ENCODE measurements at regions not wholly inside any gene's neighbourhood (a gene's known extent, or its start where the extent isn't known, plus 50 kb on each side); places are given as distances from the start of the nearest gene placed in this dataset.

DNA sequence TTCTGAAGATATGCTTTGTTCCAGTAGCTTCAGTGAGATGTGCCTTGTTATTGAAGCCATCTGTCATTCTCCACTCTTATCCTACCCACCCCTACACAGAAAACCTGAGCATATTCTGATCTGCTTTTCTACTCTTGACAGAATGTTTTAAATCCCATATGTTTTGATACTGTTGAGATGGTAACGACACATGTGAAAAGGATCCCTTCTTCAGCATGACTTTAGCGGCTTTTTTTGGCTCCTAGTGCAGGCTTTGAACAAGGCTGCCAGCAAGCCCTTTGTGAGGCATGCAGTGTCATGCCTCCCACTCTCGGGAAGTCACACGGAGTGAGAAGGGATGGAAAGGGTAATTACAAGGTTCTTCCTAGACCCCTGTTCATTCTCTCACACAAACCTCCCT, 228.8 kb upstream of the RGS6 start:
- H3K9me3 Mint-ChIP-seq = no peaks in the 10 kb centered on the region
- H3K27me3 ChIP-seq (ENCODE audit: control insufficient read depth, insufficient read depth, low read length) = no peaks in the 10 kb centered on the region
- H3K4me3 Mint-ChIP-seq = no peak overlapping the region
- peaks cover 19% of the 10 kb centered on the region for H3K36me3 ChIP-seq (ENCODE audit: control insufficient read depth, insufficient read depth, low read length)
- ATAC-seq = no peak
- DNase-seq = no peak
- WGBS (ENCODE audit: insufficient coverage) = 100% methylated on average over 3 of the region's 4 CpGs
- no peaks in the 10 kb centered on the region for H3K4me1 ChIP-seq (ENCODE audit: control insufficient read depth, insufficient read depth, low read length)
- intact Hi-C loops (cut with micrococcal nuclease) = no loop called here
- no peaks in the 10 kb centered on the region for H3K9me3 ChIP-seq (ENCODE audit: control insufficient read depth, insufficient read depth, low read length)
- no peaks in the 10 kb centered on the region for H3K27me3 Mint-ChIP-seq (ENCODE audit: low read depth in 2 of 2)
- no peaks in the 10 kb centered on the region for H3K4me1 Mint-ChIP-seq
- TF ChIP-seq, protein P1, sequence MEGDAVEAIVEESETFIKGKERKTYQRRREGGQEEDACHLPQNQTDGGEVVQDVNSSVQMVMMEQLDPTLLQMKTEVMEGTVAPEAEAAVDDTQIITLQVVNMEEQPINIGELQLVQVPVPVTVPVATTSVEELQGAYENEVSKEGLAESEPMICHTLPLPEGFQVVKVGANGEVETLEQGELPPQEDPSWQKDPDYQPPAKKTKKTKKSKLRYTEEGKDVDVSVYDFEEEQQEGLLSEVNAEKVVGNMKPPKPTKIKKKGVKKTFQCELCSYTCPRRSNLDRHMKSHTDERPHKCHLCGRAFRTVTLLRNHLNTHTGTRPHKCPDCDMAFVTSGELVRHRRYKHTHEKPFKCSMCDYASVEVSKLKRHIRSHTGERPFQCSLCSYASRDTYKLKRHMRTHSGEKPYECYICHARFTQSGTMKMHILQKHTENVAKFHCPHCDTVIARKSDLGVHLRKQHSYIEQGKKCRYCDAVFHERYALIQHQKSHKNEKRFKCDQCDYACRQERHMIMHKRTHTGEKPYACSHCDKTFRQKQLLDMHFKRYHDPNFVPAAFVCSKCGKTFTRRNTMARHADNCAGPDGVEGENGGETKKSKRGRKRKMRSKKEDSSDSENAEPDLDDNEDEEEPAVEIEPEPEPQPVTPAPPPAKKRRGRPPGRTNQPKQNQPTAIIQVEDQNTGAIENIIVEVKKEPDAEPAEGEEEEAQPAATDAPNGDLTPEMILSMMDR (IDR thresholded peaks at IDR 0.05) = no peak
- no peak overlapping the region for H3K4me3 ChIP-seq (ENCODE audit: low read length)
- no peaks in the 10 kb centered on the region for H3K36me3 Mint-ChIP-seq
- H3K27ac ChIP-seq (ENCODE audit: low read length) = no peak overlapping the region
- H3K27ac Mint-ChIP-seq = no peak overlapping the region

- intact Hi-C loops (cut with micrococcal nuclease) = no loop called here
- 100% methylated on average over 1 of the region's 1 CpG for WGBS (ENCODE audit: insufficient coverage)
- H3K4me1 ChIP-seq (ENCODE audit: control insufficient read depth, insufficient read depth, low read length) = no peaks in the 10 kb centered on the region
Observed at GRCh38 chr14:71704210-71704609, 228.0 kb upstream of the RGS6 start.

GRCh38 chr14:71705460-71705859, 226.8 kb upstream of the RGS6 start:
- H3K27ac Mint-ChIP-seq = no peak overlapping the region
- H3K36me3 ChIP-seq (ENCODE audit: control insufficient read depth, insufficient read depth, low read length) = peaks cover 22% of the 10 kb centered on the region
- H3K4me3 ChIP-seq (ENCODE audit: low read length) = no peak overlapping the region
- ATAC-seq (no peak), DNase-seq (no peak)
- H3K4me3 Mint-ChIP-seq = no peak overlapping the region
- intact Hi-C loops (cut with micrococcal nuclease) = no loop called here
- WGBS (ENCODE audit: insufficient coverage) = 79% methylated on average over 2 of the region's 4 CpGs
- no peaks in the 10 kb centered on the region for H3K27me3 Mint-ChIP-seq (ENCODE audit: low read depth in 2 of 2)
- no peaks in the 10 kb centered on the region for H3K36me3 Mint-ChIP-seq
- H3K4me1 ChIP-seq (ENCODE audit: control insufficient read depth, insufficient read depth, low read length) = no peaks in the 10 kb centered on the region
- H3K27me3 ChIP-seq (ENCODE audit: control insufficient read depth, insufficient read depth, low read length) = no peaks in the 10 kb centered on the region
- no peaks in the 10 kb centered on the region for H3K9me3 ChIP-seq (ENCODE audit: control insufficient read depth, insufficient read depth, low read length)
- no peaks in the 10 kb centered on the region for H3K4me1 Mint-ChIP-seq
- TF ChIP-seq, protein P1 (IDR thresholded peaks at IDR 0.05) = no peak
- H3K9me3 Mint-ChIP-seq = no peaks in the 10 kb centered on the region
- H3K27ac ChIP-seq (ENCODE audit: low read length) = no peak overlapping the region

More at GRCh38 chr14:71704210-71704609, 228.0 kb upstream of the RGS6 start:
- Mint-ChIP-seq H3K27me3 (ENCODE audit: low read depth in 2 of 2) (no peaks in the 10 kb centered on the region), H3K9me3 (no peaks in the 10 kb centered on the region), H3K4me1 (no peaks in the 10 kb centered on the region), H3K4me3 (no peak overlapping the region), H3K36me3 (no peaks in the 10 kb centered on the region), H3K27ac (no peak overlapping the region)
- DNase-seq (no peak), ATAC-seq (no peak)
- TF ChIP-seq, protein P1 (IDR thresholded peaks at IDR 0.05) = no peak
- Histone ChIP-seq H3K27ac (ENCODE audit: low read length) (no peak overlapping the region), H3K9me3 (ENCODE audit: control insufficient read depth, insufficient read depth, low read length) (no peaks in the 10 kb centered on the region), H3K4me3 (ENCODE audit: low read length) (no peak overlapping the region), H3K27me3 (ENCODE audit: control insufficient read depth, insufficient read depth, low read length) (no peaks in the 10 kb centered on the region), H3K36me3 (ENCODE audit: control insufficient read depth, insufficient read depth, low read length) (peaks cover 18% of the 10 kb centered on the region)

GRCh38 chr14:71709076-71709475, 223.2 kb upstream of the RGS6 start:
- 97% methylated on average over 9 of the region's 9 CpGs for WGBS (ENCODE audit: insufficient coverage)
- intact Hi-C loops (cut with micrococcal nuclease) = no loop called here
- H3K36me3 ChIP-seq (ENCODE audit: control insufficient read depth, insufficient read depth, low read length) = peaks cover 13% of the 10 kb centered on the region
- H3K9me3 ChIP-seq (ENCODE audit: control insufficient read depth, insufficient read depth, low read length) = no peaks in the 10 kb centered on the region
- Mint-ChIP-seq H3K36me3 (no peaks in the 10 kb centered on the region), H3K9me3 (no peaks in the 10 kb centered on the region), H3K4me3 (no peak overlapping the region), H3K27ac (no peak overlapping the region), H3K4me1 (peaks cover 9 to 10% of the 10 kb centered on the region in 2 donors), H3K27me3 (ENCODE audit: low read depth in 2 of 2) (no peaks in the 10 kb centered on the region)
- ATAC-seq (no peak), DNase-seq (no peak)
- no peaks in the 10 kb centered on the region for H3K27me3 ChIP-seq (ENCODE audit: control insufficient read depth, insufficient read depth, low read length)
- H3K27ac ChIP-seq (ENCODE audit: low read length) = no peak overlapping the region
- TF ChIP-seq, protein P1 (IDR thresholded peaks at IDR 0.05) = no peak
- H3K4me3 ChIP-seq (ENCODE audit: low read length) = no peak overlapping the region
- H3K4me1 ChIP-seq (ENCODE audit: control insufficient read depth, insufficient read depth, low read length) = no peaks in the 10 kb centered on the region
